ENCODE measurements at regions not wholly inside any gene's neighbourhood (a gene's known extent, or its start where the extent isn't known, plus 50 kb on each side); places are given as distances from the start of the nearest gene placed in this dataset.
"Not testable (repeated sequence)": the region's sequence is repeated elsewhere in the genome, so short reads cannot be mapped to it uniquely, and the experiment has no call there.

- no peak for DNase-seq
Observed at GRCh38 chr3:82495655-82496054, 734.2 kb upstream of the GBE1 start.

GRCh38 chr3:82494977-82495489 lies 733.6 kb upstream of the GBE1 start:
- DNase-seq: no peak

GRCh38 chr3:82493858-82494257 lies 732.4 kb upstream of the GBE1 start:
- no peak for DNase-seq

- DNase-seq: no peak
Observed at GRCh38 chr3:82475306-82475705, 713.9 kb upstream of the GBE1 start.

- DNase-seq: no peak
Observed at GRCh38 chr3:82474711-82475110, 713.3 kb upstream of the GBE1 start.

- DNase-seq: no peak
Observed at GRCh38 chr3:82473864-82474541, 712.6 kb upstream of the GBE1 start.

GRCh38 chr3:82467051-82467450 lies 705.6 kb upstream of the GBE1 start:
- no peak for DNase-seq

- no peak for DNase-seq
Observed at GRCh38 chr3:82462977-82463376, 701.5 kb upstream of the GBE1 start.

GRCh38 chr3:82461049-82461889 lies 699.8 kb upstream of the GBE1 start:
- no peak for DNase-seq

- DNase-seq: no peak
Observed at GRCh38 chr3:82448320-82448719, 686.9 kb upstream of the GBE1 start.

GRCh38 chr3:82428821-82429220 lies 667.4 kb upstream of the GBE1 start:
- DNase-seq: not testable (repeated sequence)

- no peak for DNase-seq
Observed at GRCh38 chr3:82424031-82424339, 662.5 kb upstream of the GBE1 start.

- DNase-seq: no peak
Observed at GRCh38 chr3:82423268-82424030, 662.0 kb upstream of the GBE1 start.

GRCh38 chr3:82416830-82417229 lies 655.4 kb upstream of the GBE1 start:
- DNase-seq: no peak

- no peak for DNase-seq
Observed at GRCh38 chr3:82416349-82416748, 654.9 kb upstream of the GBE1 start.

GRCh38 chr3:82413171-82413570 lies 651.7 kb upstream of the GBE1 start:
- no peak for DNase-seq

GRCh38 chr3:82410366-82410765 lies 648.9 kb upstream of the GBE1 start:
- no peak for DNase-seq

- DNase-seq: no peak
Observed at GRCh38 chr3:82409842-82410241, 648.4 kb upstream of the GBE1 start.

- DNase-seq: no peak
Observed at GRCh38 chr3:82392203-82392775, 630.8 kb upstream of the GBE1 start.

GRCh38 chr3:82390868-82391267 lies 629.4 kb upstream of the GBE1 start:
- no peak for DNase-seq

- DNase-seq: no peak
Observed at GRCh38 chr3:82386647-82387046, 625.2 kb upstream of the GBE1 start.

GRCh38 chr3:82384181-82384580 lies 622.7 kb upstream of the GBE1 start:
- no peak for DNase-seq

GRCh38 chr3:82382831-82383230 lies 621.4 kb upstream of the GBE1 start:
- no peak for DNase-seq

Measured in GDM1 (cell line).